ENCODE measurements at regions not wholly inside any gene's neighbourhood (a gene's known extent, or its start where the extent isn't known, plus 50 kb on each side); places are given as distances from the start of the nearest gene placed in this dataset.
"Not testable (repeated sequence)": the region's sequence is repeated elsewhere in the genome, so short reads cannot be mapped to it uniquely, and the experiment has no call there.

- Histone ChIP-seq H3K36me3 (no peaks in the 10 kb centered on the region), H3K4me1 (peaks cover 0 to 22% (median 11%) of the 10 kb centered on the region in 4 donors), H3K27ac (no peak overlapping the region), H3K4me3 (no peak overlapping the region), H3K27me3 (no peaks in the 10 kb centered on the region), H3K9me3 (no peaks in the 10 kb centered on the region)
- WGBS, 5 donors: 87 to 97% (median 93%) methylated on average over 6 of the region's 6 CpGs
- DNase-seq: no peak
- TF ChIP-seq EP300 (IDR thresholded peaks at IDR 0.05): no peak
- TF ChIP-seq POLR2A (IDR thresholded peaks at IDR 0.05): no peak
- intact Hi-C loops (cut with DNase I; ENCODE audit: low total_unique reads): no loop called here
Measured at GRCh38 chr13:40356011-40356410, 310.4 kb downstream of the FOXO1 start.

- H3K4me1 ChIP-seq: peaks cover 0 to 18% (median 10%) of the 10 kb centered on the region in 4 donors
- H3K36me3 ChIP-seq; intact Hi-C loops (cut with DNase I; ENCODE audit: low total_unique reads); H3K9me3 ChIP-seq; H3K4me3 ChIP-seq; DNase-seq; H3K27me3 ChIP-seq; H3K27ac ChIP-seq: not testable (repeated sequence)
- 53 to 87% (median 64%) methylated on average over 12 to 21 of the region's 22 CpGs for WGBS, 5 donors
Measured at GRCh38 chr13:40356458-40356857, 310.0 kb downstream of the FOXO1 start.

- intact Hi-C loops (cut with DNase I; ENCODE audit: low total_unique reads): no loop called here
- Histone ChIP-seq H3K9me3 (no peaks in the 10 kb centered on the region), H3K4me1 (no peaks in the 10 kb centered on the region), H3K36me3 (no peaks in the 10 kb centered on the region), H3K4me3 (no peak overlapping the region), H3K27me3 (no peaks in the 10 kb centered on the region), H3K27ac (no peak overlapping the region)
- 86 to 97% (median 94%) methylated on average over 5 of the region's 5 CpGs for WGBS, 5 donors
- TF ChIP-seq CTCF (IDR thresholded peaks at IDR 0.05): no peak
- TF ChIP-seq POLR2AphosphoS5 (IDR thresholded peaks at IDR 0.05): no peak
- no peak for TF ChIP-seq POLR2A (IDR thresholded peaks at IDR 0.05)
- TF ChIP-seq EP300 (IDR thresholded peaks at IDR 0.05): no peak
- no peak for DNase-seq
Measured at GRCh38 chr13:40362502-40362901, 303.9 kb downstream of the FOXO1 start.

- intact Hi-C loops (cut with DNase I; ENCODE audit: low total_unique reads): no loop called here
- peaks cover 0 to 3% (median 0%) of the 10 kb centered on the region in 4 donors for H3K4me1 ChIP-seq
- no peak for DNase-seq
- 48 to 71% (median 51%) methylated on average over 1 of the region's 1 CpG for WGBS, 5 donors
- H3K27ac ChIP-seq: no peak overlapping the region
- no peak for TF ChIP-seq POLR2A (IDR thresholded peaks at IDR 0.05)
- TF ChIP-seq POLR2AphosphoS5 (IDR thresholded peaks at IDR 0.05): no peak
- no peak for TF ChIP-seq EP300 (IDR thresholded peaks at IDR 0.05)
- TF ChIP-seq CTCF (IDR thresholded peaks at IDR 0.05): no peak
- H3K27me3 ChIP-seq: no peaks in the 10 kb centered on the region
- H3K9me3 ChIP-seq: no peaks in the 10 kb centered on the region
- no peaks in the 10 kb centered on the region for H3K36me3 ChIP-seq
- no peak overlapping the region for H3K4me3 ChIP-seq
Measured at GRCh38 chr13:40363653-40364052, 302.8 kb downstream of the FOXO1 start.

- no peak overlapping the region for H3K27ac ChIP-seq
- no peaks in the 10 kb centered on the region for H3K9me3 ChIP-seq
- intact Hi-C loops (cut with DNase I; ENCODE audit: low total_unique reads): no loop called here
- H3K36me3 ChIP-seq: no peaks in the 10 kb centered on the region
- H3K4me3 ChIP-seq: no peak overlapping the region
- peaks cover 0 to 3% (median 0%) of the 10 kb centered on the region in 4 donors for H3K4me1 ChIP-seq
- WGBS, 5 donors: 90 to 94% (median 92%) methylated on average over 6 of the region's 6 CpGs
- TF ChIP-seq POLR2AphosphoS5 (IDR thresholded peaks at IDR 0.05) (no peak), CTCF (IDR thresholded peaks at IDR 0.05) (no peak), EP300 (IDR thresholded peaks at IDR 0.05) (no peak), POLR2A (IDR thresholded peaks at IDR 0.05) (no peak)
- H3K27me3 ChIP-seq: no peaks in the 10 kb centered on the region
- DNase-seq: no peak
Measured at GRCh38 chr13:40366119-40366518, 300.3 kb downstream of the FOXO1 start.
